ENCODE measurements at regions not wholly inside any gene's neighbourhood (a gene's known extent, or its start where the extent isn't known, plus 50 kb on each side); places are given as distances from the start of the nearest gene placed in this dataset.

DNA sequence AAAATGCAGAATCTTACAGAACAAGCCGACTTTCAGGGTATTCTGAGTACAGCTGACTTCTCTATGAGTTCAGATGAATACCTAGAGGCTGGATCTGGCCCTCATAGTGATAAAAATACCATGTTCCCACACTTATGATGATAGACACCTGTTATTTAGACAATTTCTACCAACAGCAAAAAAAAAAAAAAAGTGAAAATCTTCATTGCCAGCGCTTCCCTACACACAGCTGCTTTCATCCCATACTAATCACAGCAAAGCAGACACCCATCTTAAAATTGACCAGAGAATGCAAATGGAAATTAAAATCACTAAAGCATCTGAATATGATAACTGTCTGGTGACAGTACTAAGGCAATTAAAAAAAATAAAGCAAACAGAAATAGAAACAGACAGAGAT, 132.1 kb upstream of the ADGRL3 start:
- no peak for DNase-seq (ENCODE audit: low spot score)
- no peak overlapping the region for H3K27ac ChIP-seq
- POLR2A ChIA-PET (ENCODE audit: low non-redundant PET): no interaction called here
- CTCF ChIA-PET: interaction anchor here (0.6 kb wide), 1 partner anchor 43 kb away, joined by 6 read pairs; no protein-coding TSS in a partner anchor
- TF ChIP-seq CTCF (conservative IDR thresholded peaks at IDR 0.05; ENCODE audit: low read depth): no peak

GRCh38 chr4:61068745-61069144, 131.4 kb upstream of the ADGRL3 start:
- TF ChIP-seq CTCF (conservative IDR thresholded peaks at IDR 0.05; ENCODE audit: low read depth): no peak
- peak; percentile 1 for DNase-seq (ENCODE audit: low spot score)
- ChIA-PET POLR2A (ENCODE audit: low non-redundant PET) (no interaction called here), CTCF (interaction anchor here (0.6 kb wide), 2 partner anchors 43 to 264 kb away, joined by 4 to 6 read pairs; no protein-coding TSS in a partner anchor)
- H3K27ac ChIP-seq: no peak overlapping the region

- no peak overlapping the region for H3K27ac ChIP-seq
- no peak for TF ChIP-seq CTCF (conservative IDR thresholded peaks at IDR 0.05; ENCODE audit: low read depth)
- ChIA-PET POLR2A (ENCODE audit: low non-redundant PET) (no interaction called here), CTCF (interaction anchor here (0.6 kb wide), 1 partner anchor 96 kb away, joined by 3 read pairs; no protein-coding TSS in a partner anchor)
- DNase-seq (ENCODE audit: low spot score): no peak
Measured at GRCh38 chr4:61070269-61070668, 129.9 kb upstream of the ADGRL3 start.

GRCh38 chr4:61079427-61079826, 120.7 kb upstream of the ADGRL3 start:
- H3K27ac ChIP-seq: no peak overlapping the region
- ChIA-PET POLR2A (ENCODE audit: low non-redundant PET) (no interaction called here), CTCF (no interaction called here)
- DNase-seq (ENCODE audit: low spot score): no peak
- no peak for TF ChIP-seq CTCF (conservative IDR thresholded peaks at IDR 0.05; ENCODE audit: low read depth)

DNA sequence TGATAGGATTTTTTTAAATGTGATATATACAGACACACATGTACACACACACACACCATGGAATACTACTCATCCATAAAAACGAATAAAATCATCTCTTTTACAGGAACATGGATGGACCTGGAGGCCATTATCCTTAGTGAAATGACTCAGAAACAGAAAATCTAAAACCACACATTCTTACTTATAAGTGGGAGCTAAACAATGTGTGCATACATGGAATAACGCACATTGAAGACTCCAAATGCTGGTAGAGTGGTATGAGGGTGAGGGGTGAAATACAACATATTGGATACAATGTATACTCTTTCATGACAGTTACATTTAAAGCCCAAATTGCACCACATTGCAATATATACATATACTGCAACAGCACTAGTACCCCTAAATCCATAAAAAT, 120.2 kb upstream of the ADGRL3 start:
- ChIA-PET POLR2A (ENCODE audit: low non-redundant PET) (no interaction called here), CTCF (no interaction called here)
- TF ChIP-seq CTCF (conservative IDR thresholded peaks at IDR 0.05; ENCODE audit: low read depth): no peak
- no peak overlapping the region for H3K27ac ChIP-seq
- no peak for DNase-seq (ENCODE audit: low spot score)

DNA sequence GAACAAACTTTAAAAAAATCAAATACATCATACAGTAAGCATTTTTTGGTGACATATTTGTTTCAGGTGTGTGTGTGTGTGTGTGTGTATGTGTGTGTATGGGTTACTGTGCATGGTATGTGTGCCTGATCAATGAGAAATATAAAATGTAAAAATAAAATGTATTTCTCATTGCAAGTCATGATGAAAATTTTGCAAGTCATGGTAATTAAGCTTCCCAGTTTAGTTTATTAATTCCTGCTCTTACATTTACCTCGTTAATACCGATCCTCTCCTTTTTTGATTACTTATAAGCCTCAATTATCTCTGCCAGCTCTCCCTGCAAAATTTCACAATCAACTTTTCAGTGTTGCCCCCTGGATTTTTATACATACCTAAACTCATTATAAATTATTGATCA, 114.6 kb upstream of the ADGRL3 start:
- no peak overlapping the region for H3K27ac ChIP-seq
- CTCF ChIA-PET: no interaction called here
- no peak for TF ChIP-seq CTCF (conservative IDR thresholded peaks at IDR 0.05; ENCODE audit: low read depth)
- no peak for DNase-seq (ENCODE audit: low spot score)
- POLR2A ChIA-PET (ENCODE audit: low non-redundant PET): no interaction called here

DNA sequence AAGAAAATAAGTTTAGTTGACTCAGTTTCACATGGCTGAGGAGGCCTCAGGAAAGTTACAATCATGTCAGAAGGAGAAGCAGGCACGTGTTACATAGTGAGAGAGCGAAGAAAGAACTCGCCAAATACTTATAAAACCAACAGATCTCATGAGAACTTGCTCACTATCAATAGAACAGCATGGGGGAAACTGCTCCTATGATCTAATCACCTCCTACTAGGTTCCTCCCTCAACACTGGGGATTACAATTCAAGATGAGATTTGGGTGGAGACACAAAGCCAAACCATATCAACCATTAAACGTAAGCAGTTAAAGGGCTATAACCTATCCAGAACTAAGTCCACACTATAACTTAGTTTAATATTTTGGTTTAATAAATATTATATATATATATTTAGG, 113.8 kb upstream of the ADGRL3 start:
- no peak overlapping the region for H3K27ac ChIP-seq
- CTCF ChIA-PET: no interaction called here
- no peak for TF ChIP-seq CTCF (conservative IDR thresholded peaks at IDR 0.05; ENCODE audit: low read depth)
- DNase-seq (ENCODE audit: low spot score): no peak
- POLR2A ChIA-PET (ENCODE audit: low non-redundant PET): no interaction called here

Data from RWPE1 (cell line).